H1 (cell line): ENCODE measurements at regions not wholly inside any gene's neighbourhood (a gene's known extent, or its start where the extent isn't known, plus 50 kb on each side); places are given as distances from the start of the nearest gene placed in this dataset.

ENCODE experiments used
- CTCF ChIA-PET: fragments of 300-600 bp; sonication (Branson Sonifier 250); formaldehyde crosslinking; loops from one replicate; lab custom pipeline; 2021; ENCODE audit not compliant: partially characterized antibody; lab: Charles Lee
- POLR2A ChIA-PET: fragments of 300-600 bp; sonication (Branson Sonifier 250); formaldehyde crosslinking; loops from one replicate; lab custom pipeline; 2021; ENCODE audit warnings: inconsistent platforms; ENCODE audit not compliant: partially characterized antibody; lab: Charles Lee
- DNase-seq, 2 experiments: peaks; one replicate each; pipeline versions ENCODE4 v3.0.0 to v3.0.0-alpha.2; 2010 to 2022; ENCODE audit warnings: low spot score in 2 of 2, low read depth in 1 of 2, mixed read lengths in 1 of 2
- FAIRE-seq: peaks from 2 replicates; lab custom pipeline; 2011; peaks lifted over from hg19 to GRCh38; lab: Jason Lieb, UNC
- H2AFZ ChIP-seq: 2 replicates; pipeline ENCODE4 v1.8.1; 2012; ENCODE audit warnings: low read length, inconsistent platforms
- H2AK5ac ChIP-seq: 2 replicates; pipeline ENCODE4 v1.6.1; 2013; ENCODE audit warnings: low read depth, low read length
- H2BK120ac ChIP-seq: replicated peaks from 2 replicates; pipeline ENCODE3; 2013; ENCODE audit warnings: low read depth, low read length, inconsistent platforms
- H2BK12ac ChIP-seq: 2 replicates; pipeline ENCODE4 v1.6.1; 2013; ENCODE audit warnings: low read depth, low read length
- H2BK15ac ChIP-seq: 2 replicates; pipeline ENCODE4 v1.6.1; 2013; ENCODE audit warnings: low read length
- H2BK20ac ChIP-seq: 2 replicates; pipeline ENCODE4 v1.6.1; 2013; ENCODE audit warnings: low read length
- H2BK5ac ChIP-seq: 2 replicates; pipeline ENCODE4 v1.6.1; 2013; ENCODE audit warnings: low read depth, low read length
- H3K14ac ChIP-seq: 2 replicates; pipeline ENCODE4 v1.6.1; 2013; ENCODE audit warnings: inconsistent platforms; ENCODE audit not compliant: insufficient read length
- H3K18ac ChIP-seq: 2 replicates; pipeline ENCODE4 v1.6.1; 2013; ENCODE audit warnings: low read length; ENCODE audit errors: extremely low read depth
- H3K23ac ChIP-seq: 2 replicates; pipeline ENCODE4 v1.6.1; 2013; ENCODE audit warnings: inconsistent platforms; ENCODE audit not compliant: insufficient read length
- H3K23me2 ChIP-seq: 2 replicates; pipeline ENCODE4 v1.6.1; 2013; ENCODE audit warnings: low read depth, low read length
- H3K27ac ChIP-seq: 2 replicates; pipeline ENCODE4 v1.6.1; 2011; ENCODE audit warnings: low read depth, low read length, inconsistent platforms
- H3K27me3 ChIP-seq, 4 experiments: replicated peaks in 1 of 4; 1 replicate in 1 of 4; 2 replicates in 3 of 4; pipeline versions ENCODE4 v1.6.1 to v1.8.1; 2011 to 2013; ENCODE audit warnings: low read length in 3 of 4, mild to moderate bottlenecking in 3 of 4, inconsistent platforms in 2 of 4, mixed read lengths in 2 of 4, moderate library complexity in 1 of 4; ENCODE audit not compliant: control insufficient read depth in 3 of 4, insufficient read depth in 3 of 4; ENCODE audit errors: extremely low read depth in 1 of 4
- H3K36me3 ChIP-seq, 4 experiments: 2 replicates each; pipeline versions ENCODE4 v1.6.1 to v1.8.1; 2011 to 2013; ENCODE audit warnings: mild to moderate bottlenecking in 4 of 4, low read length in 3 of 4, moderate library complexity in 2 of 4, control low read depth in 1 of 4, inconsistent platforms in 1 of 4; ENCODE audit not compliant: insufficient read depth in 4 of 4, control insufficient read depth in 2 of 4
- H3K4ac ChIP-seq: replicated peaks from 2 replicates; pipeline ENCODE3; 2013; ENCODE audit warnings: low read length, low read depth, mixed read lengths, inconsistent platforms; ENCODE audit not compliant: insufficient read length
- H3K4me1 ChIP-seq, 4 experiments: replicated peaks in 1 of 4; 1 replicate in 1 of 4; 2 replicates in 3 of 4; pipeline versions ENCODE4 v1.6.1 to v1.8.1; 2011 to 2013; ENCODE audit warnings: low read length in 3 of 4, inconsistent platforms in 2 of 4, mixed read lengths in 1 of 4; ENCODE audit not compliant: insufficient read depth in 4 of 4, control insufficient read depth in 3 of 4
- H3K4me2 ChIP-seq, 2 experiments: 2 replicates each; pipeline versions ENCODE4 v1.6.1 to v1.8.1; 2011 to 2013; ENCODE audit warnings: low read depth in 2 of 2, low read length in 2 of 2, control low read depth in 1 of 2, inconsistent platforms in 1 of 2, mild to moderate bottlenecking in 1 of 2; ENCODE audit not compliant: insufficient read depth in 1 of 2
- H3K4me3 ChIP-seq, 4 experiments: fragments of 200-600, 300-600 bp in 1 of 4; sonication (generic), shearing (Covaris generic), sonication (Bioruptor Twin) in 1 of 4; 2 replicates each; pipeline versions ENCODE4 v1.5.1 to v1.8.1; 2011 to 2016; ENCODE audit warnings: low read length in 4 of 4, low read depth in 3 of 4, control low read depth in 2 of 4, inconsistent platforms in 2 of 4, mild to moderate bottlenecking in 2 of 4, mixed read lengths in 1 of 4, moderate library complexity in 1 of 4; ENCODE audit not compliant: insufficient read depth in 2 of 4; ENCODE audit errors: extremely low read depth in 1 of 4
- H3K56ac ChIP-seq: replicated peaks from 2 replicates; pipeline ENCODE3; 2013; ENCODE audit warnings: low read depth, mild to moderate bottlenecking, mixed read lengths, low read length, inconsistent platforms; ENCODE audit not compliant: insufficient read length
- H3K79me1 ChIP-seq: 2 replicates; pipeline ENCODE4 v1.6.1; 2013; ENCODE audit warnings: low read depth, low read length, control low read depth
- H3K79me2 ChIP-seq, 2 experiments: 2 replicates each; pipeline versions ENCODE4 v1.6.1 to v1.8.1; 2012 to 2013; ENCODE audit warnings: low read length in 2 of 2, mild to moderate bottlenecking in 2 of 2, inconsistent platforms in 1 of 2; ENCODE audit not compliant: insufficient read depth in 2 of 2, control insufficient read depth in 1 of 2
- H3K9ac ChIP-seq, 4 experiments: replicated peaks in 1 of 4; 1 replicate in 1 of 4; 2 replicates in 3 of 4; pipeline versions ENCODE4 v1.6.1 to v1.8.1; 2011 to 2013; ENCODE audit warnings: low read depth in 3 of 4, low read length in 3 of 4, control low read depth in 2 of 4, mild to moderate bottlenecking in 2 of 4, moderate library complexity in 2 of 4, inconsistent platforms in 1 of 4; ENCODE audit errors: extremely low read depth in 1 of 4
- H3K9me3 ChIP-seq, 2 experiments: 2 replicates each; pipeline versions ENCODE4 v1.6.1 to v1.8.1; 2012 to 2013; ENCODE audit warnings: mild to moderate bottlenecking in 2 of 2, moderate library complexity in 2 of 2, control low read depth in 1 of 2, inconsistent platforms in 1 of 2, low read depth in 1 of 2, low read length in 1 of 2, mixed read lengths in 1 of 2; ENCODE audit not compliant: insufficient read depth in 2 of 2
- H4K20me1 ChIP-seq, 2 experiments: replicated peaks in 1 of 2; 2 replicates each; pipeline versions ENCODE3 to v1.8.1; 2011 to 2013; ENCODE audit warnings: inconsistent platforms in 2 of 2, low read length in 2 of 2, mild to moderate bottlenecking in 1 of 2; ENCODE audit not compliant: insufficient read depth in 2 of 2, control insufficient read depth in 1 of 2
- H4K5ac ChIP-seq: 2 replicates; pipeline ENCODE4 v1.6.1; 2013; ENCODE audit warnings: low read length, low read depth, mixed read lengths, inconsistent platforms; ENCODE audit not compliant: insufficient read length
- H4K8ac ChIP-seq: 2 replicates; pipeline ENCODE4 v1.8.0; 2013; ENCODE audit warnings: mild to moderate bottlenecking, moderate library complexity, low read length, inconsistent platforms; ENCODE audit not compliant: insufficient read depth; ENCODE audit errors: extremely low read depth
- H4K91ac ChIP-seq: replicated peaks from 2 replicates; pipeline ENCODE3; 2013; ENCODE audit warnings: low read length, mixed read lengths, inconsistent platforms; ENCODE audit not compliant: insufficient read length
- ATF3 ChIP-seq: IDR thresholded peaks from 2 replicates; pipeline ENCODE4 v1.6.1; 2011; ENCODE audit warnings: low read depth, mild to moderate bottlenecking, low read length; ENCODE audit not compliant: insufficient read depth
- WGBS, 2 experiments: shearing (Covaris generic) in 1 of 2; methylation state at CpG; one replicate each; pipeline versions ENCODE4 v1.1.6 to v1.1.7; 2013 to 2015; ENCODE audit warnings: low lambda C conversion rate in 2 of 2, mixed read lengths in 2 of 2, inconsistent platforms in 1 of 2, low coverage in 1 of 2, missing lambda C conversion rate in 1 of 2; ENCODE audit not compliant: insufficient replicate concordance in 2 of 2, insufficient coverage in 1 of 2, insufficient read length in 1 of 2; ENCODE audit errors: extremely low coverage in 1 of 2, missing lambda C conversion rate in 1 of 2; 5-methylcytosine and 5-hydroxymethylcytosine counted together

- Histone ChIP-seq H2AK5ac (no peak overlapping the region), H3K4me2 (no peak overlapping the region), H2BK15ac (no peak overlapping the region), H2BK12ac (no peak overlapping the region), H3K18ac (no peak overlapping the region), H3K4me3 (no peak overlapping the region), H2BK20ac (no peak overlapping the region), H2BK5ac (no peak overlapping the region), H3K9ac (no peak overlapping the region), H3K27ac (no peak overlapping the region), H3K4me1 (peaks cover 0 to 3% (median 2%) of the 10 kb centered on the region in 4 experiments; a peak in 3 of 7 replicates), H2BK120ac (no peak overlapping the region), H3K79me2 (no peaks in the 10 kb centered on the region), H3K4ac (no peak overlapping the region), H4K8ac (no peak overlapping the region), H3K23me2 (no peaks in the 10 kb centered on the region; the same call in 1 of the 2 replicates), H3K79me1 (no peaks in the 10 kb centered on the region), H3K14ac (no peak overlapping the region), H2AFZ (no peak overlapping the region), H3K56ac (no peak overlapping the region), H4K20me1 (no peaks in the 10 kb centered on the region), H3K36me3 (no peaks in the 10 kb centered on the region), H4K91ac (no peak overlapping the region), H3K23ac (no peak overlapping the region), H3K27me3 (no peaks in the 10 kb centered on the region), H4K5ac (no peak overlapping the region), H3K9me3 (no peaks in the 10 kb centered on the region)
- ChIA-PET POLR2A (no interaction called here), CTCF (interaction anchor here (1.8 kb wide), 1 partner anchor 254 kb away, joined by 6 read pairs; no protein-coding TSS in a partner anchor)
- 100% methylated on average over 1 of the region's 1 CpG; no CpG with 5 or more reads in 1 of the 2 experiments for WGBS, 2 experiments
- DNase-seq (no peak), FAIRE-seq (no peak)
- TF ChIP-seq ATF3 = no peak
Observed at GRCh38 chr9:115847216-115847615, 306.4 kb upstream of the PAPPA start.
